ENCODE measurements at regions not wholly inside any gene's neighbourhood (a gene's known extent, or its start where the extent isn't known, plus 50 kb on each side); places are given as distances from the start of the nearest gene placed in this dataset.

GRCh38 chr7:21238400-21239116 lies 189.3 kb upstream of the SP4 start:
- Mint-ChIP-seq H3K27me3 (peaks cover 33% of the 10 kb centered on the region), H3K36me3 (ENCODE audit: low read depth) (no peaks in the 10 kb centered on the region), H3K4me3 (no peak overlapping the region), H3K9me3 (no peaks in the 10 kb centered on the region), H3K4me1 (no peaks in the 10 kb centered on the region), H3K27ac (no peak overlapping the region)
- ChIA-PET POLR2A (no interaction called here), CTCF (no interaction called here)
- no peak for DNase-seq

- H3K4me1 Mint-ChIP-seq, result no peaks in the 10 kb centered on the region
- peaks cover 33% of the 10 kb centered on the region for H3K27me3 Mint-ChIP-seq
- no peak overlapping the region for H3K4me3 Mint-ChIP-seq
- no peaks in the 10 kb centered on the region for H3K9me3 Mint-ChIP-seq
- no peaks in the 10 kb centered on the region for H3K36me3 Mint-ChIP-seq (ENCODE audit: low read depth)
- ChIA-PET CTCF (no interaction called here), POLR2A (no interaction called here)
- H3K27ac Mint-ChIP-seq, result no peak overlapping the region
- DNase-seq, result no peak
Measured at GRCh38 chr7:21243265-21243664, 184.6 kb upstream of the SP4 start.

- H3K4me1 Mint-ChIP-seq, result peaks cover 15% of the 10 kb centered on the region
- H3K9me3 Mint-ChIP-seq, result no peaks in the 10 kb centered on the region
- peaks cover 66% of the 10 kb centered on the region for H3K27me3 Mint-ChIP-seq
- DNase-seq, result no peak
- ChIA-PET POLR2A (no interaction called here), CTCF (interaction anchor here (0.6 to 6.0 kb wide), 5 partner anchors 11 to 749 kb away, joined by 3 to 25 read pairs (median 3); no protein-coding TSS in a partner anchor)
- no peak overlapping the region for H3K27ac Mint-ChIP-seq
- no peak overlapping the region for H3K4me3 Mint-ChIP-seq
- H3K36me3 Mint-ChIP-seq (ENCODE audit: low read depth), result no peaks in the 10 kb centered on the region
Measured at GRCh38 chr7:21251151-21251800, 176.6 kb upstream of the SP4 start.

- peak overlapping the region; percentile 49 for H3K4me3 Mint-ChIP-seq
- CTCF ChIA-PET, result interaction anchor here (0.6 to 6.0 kb wide), 17 partner anchors 8 to 829 kb away, joined by 3 to 25 read pairs (median 4); no protein-coding TSS in a partner anchor
Measured at GRCh38 chr7:21253740-21254687, 173.9 kb upstream of the SP4 start.

GRCh38 chr7:21256310-21256877 lies 171.5 kb upstream of the SP4 start:
- peaks cover 7% of the 10 kb centered on the region for H3K36me3 Mint-ChIP-seq (ENCODE audit: low read depth)
- no peaks in the 10 kb centered on the region for H3K9me3 Mint-ChIP-seq
- peaks cover 38% of the 10 kb centered on the region for H3K27me3 Mint-ChIP-seq
- H3K27ac Mint-ChIP-seq, result no peak overlapping the region
- DNase-seq, result peak; percentile 39
- H3K4me3 Mint-ChIP-seq, result no peak overlapping the region
- CTCF ChIA-PET, result interaction anchor here (0.6 to 2.2 kb wide), 17 partner anchors 8 to 827 kb away, joined by 3 to 10 read pairs (median 3); partner anchors contain the start of gene SP4
- POLR2A ChIA-PET, result interaction anchor here (2.8 kb wide), 1 partner anchor 171 kb away, joined by 9 read pairs; the partner anchor contains the start of gene SP4
- peaks cover 24% of the 10 kb centered on the region for H3K4me1 Mint-ChIP-seq

More at GRCh38 chr7:21253740-21254687, 173.9 kb upstream of the SP4 start:
- peak; percentile 49 for DNase-seq
- H3K27ac Mint-ChIP-seq, result no peak overlapping the region
- H3K9me3 Mint-ChIP-seq, result no peaks in the 10 kb centered on the region
- H3K27me3 Mint-ChIP-seq, result peaks cover 59% of the 10 kb centered on the region
- POLR2A ChIA-PET, result interaction anchor here (2.8 kb wide), 1 partner anchor 173 kb away, joined by 9 read pairs; the partner anchor contains the start of gene SP4
- H3K4me1 Mint-ChIP-seq, result peaks cover 21% of the 10 kb centered on the region
- peaks cover 7% of the 10 kb centered on the region for H3K36me3 Mint-ChIP-seq (ENCODE audit: low read depth)

- POLR2A ChIA-PET, result no interaction called here
- DNase-seq, result no peak
- CTCF ChIA-PET, result interaction anchor here (1.3 to 4.4 kb wide), 3 partner anchors 9 to 166 kb away, joined by 3 to 25 read pairs (median 10); partner anchors contain the start of gene SP4
- peaks cover 21% of the 10 kb centered on the region for H3K4me1 Mint-ChIP-seq
- H3K36me3 Mint-ChIP-seq (ENCODE audit: low read depth), result peaks cover 7% of the 10 kb centered on the region
- no peak overlapping the region for H3K4me3 Mint-ChIP-seq
- H3K27me3 Mint-ChIP-seq, result peaks cover 3% of the 10 kb centered on the region
- H3K27ac Mint-ChIP-seq, result no peak overlapping the region
- no peaks in the 10 kb centered on the region for H3K9me3 Mint-ChIP-seq
Measured at GRCh38 chr7:21260939-21261338, 166.9 kb upstream of the SP4 start.

- no peak overlapping the region for H3K27ac Mint-ChIP-seq
- CTCF ChIA-PET, result interaction anchor here (1.0 to 4.4 kb wide), 14 partner anchors 10 to 267 kb away, joined by 3 to 25 read pairs (median 4); partner anchors contain the start of gene SP4
- no peak overlapping the region for H3K4me3 Mint-ChIP-seq
- H3K4me1 Mint-ChIP-seq, result peaks cover 15% of the 10 kb centered on the region
- H3K36me3 Mint-ChIP-seq (ENCODE audit: low read depth), result peaks cover 7% of the 10 kb centered on the region
- DNase-seq, result peak; percentile 59
- no peaks in the 10 kb centered on the region for H3K9me3 Mint-ChIP-seq
- POLR2A ChIA-PET, result interaction anchor here (1.1 to 1.2 kb wide), 2 partner anchors 77 to 165 kb away, joined by 3 read pairs; no protein-coding TSS in a partner anchor
- peaks cover 3% of the 10 kb centered on the region for H3K27me3 Mint-ChIP-seq
Measured at GRCh38 chr7:21261627-21262594, 166.0 kb upstream of the SP4 start.

GRCh38 chr7:21269021-21269420 lies 158.9 kb upstream of the SP4 start:
- no peak overlapping the region for H3K27ac Mint-ChIP-seq

GRCh38 chr7:21276471-21277035 lies 151.3 kb upstream of the SP4 start:
- ChIA-PET CTCF (no interaction called here), POLR2A (no interaction called here)
- no peak for DNase-seq
- Mint-ChIP-seq H3K27me3 (no peaks in the 10 kb centered on the region), H3K9me3 (peaks cover 7% of the 10 kb centered on the region), H3K36me3 (ENCODE audit: low read depth) (peaks cover 9% of the 10 kb centered on the region), H3K4me1 (peaks cover 5% of the 10 kb centered on the region), H3K4me3 (no peak overlapping the region), H3K27ac (no peak overlapping the region)

More at GRCh38 chr7:21269021-21269420, 158.9 kb upstream of the SP4 start:
- Mint-ChIP-seq H3K4me1 (no peaks in the 10 kb centered on the region), H3K27me3 (no peaks in the 10 kb centered on the region), H3K9me3 (no peaks in the 10 kb centered on the region), H3K4me3 (no peak overlapping the region), H3K36me3 (ENCODE audit: low read depth) (no peaks in the 10 kb centered on the region)
- ChIA-PET CTCF (interaction anchor here (2.1 kb wide), 1 partner anchor 13 kb away, joined by 4 read pairs; no protein-coding TSS in a partner anchor), POLR2A (no interaction called here)
- no peak for DNase-seq

GRCh38 chr7:21278944-21279343 lies 148.9 kb upstream of the SP4 start:
- Mint-ChIP-seq H3K4me1 (peaks cover 5% of the 10 kb centered on the region), H3K36me3 (ENCODE audit: low read depth) (peaks cover 13% of the 10 kb centered on the region), H3K4me3 (no peak overlapping the region), H3K9me3 (peaks cover 8% of the 10 kb centered on the region), H3K27me3 (no peaks in the 10 kb centered on the region), H3K27ac (no peak overlapping the region)
- ChIA-PET CTCF (no interaction called here), POLR2A (no interaction called here)
- no peak for DNase-seq

GRCh38 chr7:21281193-21281592 lies 146.7 kb upstream of the SP4 start:
- Mint-ChIP-seq H3K36me3 (ENCODE audit: low read depth) (peaks cover 15% of the 10 kb centered on the region), H3K27me3 (no peaks in the 10 kb centered on the region), H3K27ac (no peak overlapping the region), H3K9me3 (peaks cover 11% of the 10 kb centered on the region), H3K4me1 (peaks cover 5% of the 10 kb centered on the region), H3K4me3 (no peak overlapping the region)
- no peak for DNase-seq
- CTCF ChIA-PET, result interaction anchor here (1.2 to 1.6 kb wide), 4 partner anchors 13 to 273 kb away, joined by 3 to 6 read pairs (median 4); no protein-coding TSS in a partner anchor
- POLR2A ChIA-PET, result no interaction called here

Measured in activated CD4-positive, alpha-beta memory T cell treated with anti-CD3 and anti-CD28 coated beads, Interleukin-2, amount 10 ng/mL, durations not matched to agents 7 days and 5 days (primary cell).